SK-N-SH (cell line): ENCODE measurements at regions not wholly inside any gene's neighbourhood (a gene's known extent, or its start where the extent isn't known, plus 50 kb on each side); places are given as distances from the start of the nearest gene placed in this dataset.

Source experiments
- CTCF ChIA-PET: fragments of 300-600, 350-600 bp; formaldehyde crosslinking; extraction: SDS; loops from one replicate; lab custom pipeline; 2021; lab: Yijun Ruan, JAX
- POLR2A ChIA-PET: fragments of 350-600 bp; sonication (Branson Sonifier 250); formaldehyde crosslinking; extraction: SDS; loops from one replicate; lab custom pipeline; 2020; ENCODE audit warnings: antibody characterized with exemption, inconsistent platforms; lab: Yijun Ruan, JAX
- DNase-seq: peaks from one replicate; pipeline ENCODE4 v3.0.0; 2012
- H2AFZ ChIP-seq: fragments of 200-600 bp; sonication (generic); 2 replicates; pipeline ENCODE4 v1.8.1; 2016; ENCODE audit warnings: antibody characterized with exemption, mild to moderate bottlenecking, low read depth
- H3F3A ChIP-seq: fragments of 200-600 bp; sonication (generic); replicated peaks from 2 replicates; pipeline ENCODE3; 2016; ENCODE audit warnings: antibody characterized with exemption, mild to moderate bottlenecking; ENCODE audit not compliant: insufficient read depth
- H3K27ac ChIP-seq, 2 experiments: fragments of 200-500 bp in 1 of 2; fragments of 200-600 bp in 1 of 2; sonication (Bioruptor generic) in 1 of 2; sonication (generic), shearing (Covaris generic) in 1 of 2; 2 replicates each; pipeline versions ENCODE4 v1.5.1 to v1.6.1; 2014 to 2016; ENCODE audit warnings: low read depth in 2 of 2, inconsistent platforms in 1 of 2, low read length in 1 of 2, mild to moderate bottlenecking in 1 of 2, mixed read lengths in 1 of 2
- H3K27me3 ChIP-seq: fragments of 200-600 bp; sonication (generic), shearing (Covaris generic); 2 replicates; pipeline ENCODE4 v1.6.1; 2016; ENCODE audit warnings: mixed run types; ENCODE audit not compliant: insufficient read depth
- H3K36me3 ChIP-seq, 2 experiments: fragments of 200-500 bp in 1 of 2; fragments of 200-600 bp in 1 of 2; sonication (Bioruptor generic) in 1 of 2; sonication (generic) in 1 of 2; replicated peaks in 1 of 2; 2 replicates each; pipeline versions ENCODE3 to v1.5.1; 2014 to 2016; ENCODE audit warnings: low read length in 1 of 2, mild to moderate bottlenecking in 1 of 2; ENCODE audit not compliant: insufficient read depth in 2 of 2, control insufficient read depth in 1 of 2
- H3K4me1 ChIP-seq, 2 experiments: fragments of 200-500 bp in 1 of 2; fragments of 200-600 bp in 1 of 2; sonication (Bioruptor generic) in 1 of 2; sonication (generic), shearing (Covaris generic) in 1 of 2; 2 replicates each; pipeline versions ENCODE4 v1.5.1 to v1.6.1; 2014 to 2016; ENCODE audit warnings: low read depth in 1 of 2, low read length in 1 of 2, mixed run types in 1 of 2; ENCODE audit not compliant: insufficient read depth in 2 of 2, control insufficient read depth in 1 of 2
- H3K4me2 ChIP-seq: fragments of 200-600 bp; sonication (generic), shearing (Covaris generic); 2 replicates; pipeline ENCODE4 v1.6.1; 2017; ENCODE audit warnings: mixed run types
- H3K4me3 ChIP-seq, 2 experiments: fragments of 200-500 bp in 1 of 2; fragments of 200-600 bp in 1 of 2; sonication (Bioruptor generic) in 1 of 2; sonication (generic), shearing (Covaris generic) in 1 of 2; 2 replicates each; pipeline versions ENCODE4 v1.5.1 to v1.8.1; 2014 to 2016; ENCODE audit warnings: low read depth in 2 of 2, inconsistent platforms in 1 of 2, low read length in 1 of 2, mild to moderate bottlenecking in 1 of 2, mixed read lengths in 1 of 2, moderate library complexity in 1 of 2
- H3K79me2 ChIP-seq: fragments of 200-600 bp; sonication (generic); 2 replicates; pipeline ENCODE4 v1.8.1; 2017; ENCODE audit warnings: mild to moderate bottlenecking; ENCODE audit not compliant: insufficient read depth
- H3K9ac ChIP-seq: fragments of 200-600 bp; sonication (generic); 2 replicates; pipeline ENCODE4 v1.6.1; 2017; ENCODE audit warnings: mixed run types
- H3K9me2 ChIP-seq: fragments of 200-600 bp; sonication (generic); 2 replicates; pipeline ENCODE4 v1.6.1; 2017; ENCODE audit warnings: mixed run types
- H3K9me3 ChIP-seq: fragments of 200-600 bp; sonication (generic); 2 replicates; pipeline ENCODE4 v1.6.1; 2017; ENCODE audit warnings: mixed run types, mild to moderate bottlenecking, moderate library complexity
- H4K20me1 ChIP-seq: fragments of 200-600 bp; sonication (generic); 2 replicates; pipeline ENCODE4 v1.6.1; 2017; ENCODE audit warnings: mild to moderate bottlenecking, mixed run types; ENCODE audit not compliant: insufficient read depth
- CHD2 ChIP-seq: fragments of 150-350 bp; IDR thresholded peaks from 2 replicates; pipeline ENCODE4 v1.6.1; 2018; ENCODE audit warnings: low read length; ENCODE audit not compliant: partially characterized antibody
- CTCF ChIP-seq: fragments of 200-600 bp; sonication (generic); IDR thresholded peaks from 2 replicates; pipeline ENCODE4 v1.6.1; 2017; ENCODE audit warnings: antibody characterized with exemption, mild to moderate bottlenecking, moderate library complexity
- FOSL2 ChIP-seq: IDR thresholded peaks from 2 replicates; pipeline ENCODE4 v1.4.0; 2012; ENCODE audit warnings: low read depth, mild to moderate bottlenecking, moderate library complexity, borderline replicate concordance
- FOXJ3 ChIP-seq: sonication (generic); formaldehyde crosslinking; IDR thresholded peaks from 2 replicates; pipeline ENCODE4 v1.5.1; 2020; ENCODE audit warnings: mild to moderate bottlenecking, missing genetic modification reagents
- FOXM1 ChIP-seq: IDR thresholded peaks from 2 replicates; pipeline ENCODE4 v1.4.0; 2012; ENCODE audit warnings: low read depth, mild to moderate bottlenecking
- GABPA ChIP-seq: IDR thresholded peaks from 2 replicates; pipeline ENCODE4 v1.4.0; 2012; ENCODE audit warnings: low read depth, mild to moderate bottlenecking
- GATA2 ChIP-seq: sonication (generic); formaldehyde crosslinking; IDR thresholded peaks from 2 replicates; pipeline ENCODE4 v1.5.0; 2020; ENCODE audit warnings: mild to moderate bottlenecking, missing genetic modification reagents
- JUND ChIP-seq: IDR thresholded peaks from 2 replicates; pipeline ENCODE4 v1.4.0; 2012
- MEF2A ChIP-seq: IDR thresholded peaks from 2 replicates; pipeline ENCODE4 v1.4.0; 2012; ENCODE audit warnings: low read depth, borderline replicate concordance
- MXI1 ChIP-seq: IDR thresholded peaks from 2 replicates; pipeline ENCODE4 v1.6.1; 2012; ENCODE audit warnings: mild to moderate bottlenecking, low read depth, low read length, improper control_type of control experiment
- NFIC ChIP-seq: IDR thresholded peaks from 2 replicates; pipeline ENCODE4 v1.4.0; 2012; ENCODE audit warnings: borderline replicate concordance
- NRF1 ChIP-seq: IDR thresholded peaks from 2 replicates; pipeline ENCODE4 v1.6.1; 2012; ENCODE audit warnings: low read depth, mild to moderate bottlenecking, low read length
- POLR2AphosphoS5 ChIP-seq: IDR thresholded peaks from 2 replicates; pipeline ENCODE4 v1.6.1; 2012; ENCODE audit warnings: low read depth, low read length
- RAD21 ChIP-seq: IDR thresholded peaks from 2 replicates; pipeline ENCODE4 v1.6.1; 2012; ENCODE audit warnings: mild to moderate bottlenecking, low read length
- RCOR1 ChIP-seq: fragments of 150-350 bp; IDR thresholded peaks from 2 replicates; pipeline ENCODE4 v1.6.1; 2017; ENCODE audit warnings: antibody characterized with exemption, low read length
- RXRA ChIP-seq: IDR thresholded peaks from 2 replicates; pipeline ENCODE4 v1.4.0; 2012; ENCODE audit warnings: low read depth, mild to moderate bottlenecking, borderline replicate concordance
- SIN3A ChIP-seq: IDR thresholded peaks from 2 replicates; pipeline ENCODE4 v1.6.1; 2012; ENCODE audit warnings: low read depth, mild to moderate bottlenecking, low read length, moderate library complexity, borderline replicate concordance
- SMC3 ChIP-seq: IDR thresholded peaks from 2 replicates; pipeline ENCODE4 v1.6.1; 2012; ENCODE audit warnings: low read depth, low read length, improper control_type of control experiment
- TAF1 ChIP-seq: IDR thresholded peaks from 2 replicates; pipeline ENCODE4 v1.6.1; 2012; ENCODE audit warnings: low read depth, mild to moderate bottlenecking, low read length, moderate library complexity, borderline replicate concordance
- TEAD4 ChIP-seq: IDR thresholded peaks from 2 replicates; pipeline ENCODE4 v1.4.0; 2012; ENCODE audit warnings: mild to moderate bottlenecking, borderline replicate concordance; ENCODE audit not compliant: insufficient read depth
- YY1 ChIP-seq: IDR thresholded peaks from 2 replicates; pipeline ENCODE4 v1.4.0; 2012; ENCODE audit warnings: low read depth, mild to moderate bottlenecking
- WGBS: methylation state at CpG from one replicate; pipeline ENCODE4 v1.1.6; 2017; ENCODE audit warnings: low lambda C conversion rate; 5-methylcytosine and 5-hydroxymethylcytosine counted together
- TF ChIP-seq, protein P1 (sequence below): fragments of 150-350 bp; IDR thresholded peaks from 2 replicates; pipeline ENCODE4 v1.6.1; 2016; ENCODE audit warnings: mild to moderate bottlenecking, low read depth, low read length
- TF ChIP-seq, protein P2 (sequence below): IDR thresholded peaks from 2 replicates; pipeline ENCODE4; 2012
- TF ChIP-seq, protein P3 (sequence below): IDR thresholded peaks from 2 replicates; pipeline ENCODE4 v1.4.0; 2012; ENCODE audit warnings: low read depth, borderline replicate concordance
- TF ChIP-seq, protein P4 (sequence below): fragments of 150-350 bp; IDR thresholded peaks from 2 replicates; pipeline ENCODE4 v1.6.1; 2017; ENCODE audit warnings: antibody characterized with exemption, low read length, low read depth, borderline replicate concordance

- POLR2A ChIA-PET: no interaction called here
- WGBS: 3% methylated on average over 4 of the region's 4 CpGs
- no peak for TF ChIP-seq RCOR1
- TF ChIP-seq RXRA: no peak
- TF ChIP-seq RAD21: no peak
- TF ChIP-seq, protein P1, sequence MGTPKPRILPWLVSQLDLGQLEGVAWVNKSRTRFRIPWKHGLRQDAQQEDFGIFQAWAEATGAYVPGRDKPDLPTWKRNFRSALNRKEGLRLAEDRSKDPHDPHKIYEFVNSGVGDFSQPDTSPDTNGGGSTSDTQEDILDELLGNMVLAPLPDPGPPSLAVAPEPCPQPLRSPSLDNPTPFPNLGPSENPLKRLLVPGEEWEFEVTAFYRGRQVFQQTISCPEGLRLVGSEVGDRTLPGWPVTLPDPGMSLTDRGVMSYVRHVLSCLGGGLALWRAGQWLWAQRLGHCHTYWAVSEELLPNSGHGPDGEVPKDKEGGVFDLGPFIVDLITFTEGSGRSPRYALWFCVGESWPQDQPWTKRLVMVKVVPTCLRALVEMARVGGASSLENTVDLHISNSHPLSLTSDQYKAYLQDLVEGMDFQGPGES: no peak
- TF ChIP-seq NFIC: no peak
- TF ChIP-seq FOSL2: no peak
- TF ChIP-seq MXI1: no peak
- no peak for TF ChIP-seq SMC3
- no peak for TF ChIP-seq JUND
- TF ChIP-seq, protein P2, sequence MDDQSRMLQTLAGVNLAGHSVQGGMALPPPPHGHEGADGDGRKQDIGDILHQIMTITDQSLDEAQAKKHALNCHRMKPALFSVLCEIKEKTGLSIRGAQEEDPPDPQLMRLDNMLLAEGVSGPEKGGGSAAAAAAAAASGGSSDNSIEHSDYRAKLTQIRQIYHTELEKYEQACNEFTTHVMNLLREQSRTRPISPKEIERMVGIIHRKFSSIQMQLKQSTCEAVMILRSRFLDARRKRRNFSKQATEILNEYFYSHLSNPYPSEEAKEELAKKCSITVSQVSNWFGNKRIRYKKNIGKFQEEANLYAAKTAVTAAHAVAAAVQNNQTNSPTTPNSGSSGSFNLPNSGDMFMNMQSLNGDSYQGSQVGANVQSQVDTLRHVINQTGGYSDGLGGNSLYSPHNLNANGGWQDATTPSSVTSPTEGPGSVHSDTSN: no peak
- no peak for TF ChIP-seq TEAD4
- TF ChIP-seq POLR2AphosphoS5: no peak
- no peak for TF ChIP-seq FOXM1
- no peak for TF ChIP-seq MEF2A
- TF ChIP-seq, protein P3, sequence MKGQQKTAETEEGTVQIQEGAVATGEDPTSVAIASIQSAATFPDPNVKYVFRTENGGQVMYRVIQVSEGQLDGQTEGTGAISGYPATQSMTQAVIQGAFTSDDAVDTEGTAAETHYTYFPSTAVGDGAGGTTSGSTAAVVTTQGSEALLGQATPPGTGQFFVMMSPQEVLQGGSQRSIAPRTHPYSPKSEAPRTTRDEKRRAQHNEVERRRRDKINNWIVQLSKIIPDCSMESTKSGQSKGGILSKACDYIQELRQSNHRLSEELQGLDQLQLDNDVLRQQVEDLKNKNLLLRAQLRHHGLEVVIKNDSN: no peak
- no peak for TF ChIP-seq GATA2 (CRISPR knock-in tag)
- TF ChIP-seq NRF1: no peak
- TF ChIP-seq CHD2: no peak
- Histone ChIP-seq H2AFZ (no peak overlapping the region), H3K27ac (no peak overlapping the region), H3K9me2 (no peaks in the 10 kb centered on the region), H3K27me3 (no peaks in the 10 kb centered on the region), H3K9me3 (no peaks in the 10 kb centered on the region), H3K79me2 (no peaks in the 10 kb centered on the region), H3K4me3 (no peak overlapping the region), H3K4me2 (no peak overlapping the region), H3F3A (no peaks in the 10 kb centered on the region), H3K9ac (no peak overlapping the region), H4K20me1 (no peaks in the 10 kb centered on the region), H3K4me1 (no peaks in the 10 kb centered on the region), H3K36me3 (no peaks in the 10 kb centered on the region)
- DNase-seq: no peak
- CTCF ChIA-PET: no interaction called here
These were observed 805.2 kb downstream of the GALC start for GRCh38 chr14:87187786-87188185.

GRCh38 chr14:87186737-87187136 is 806.2 kb downstream of the GALC start:
- Histone ChIP-seq H3K27me3 (no peaks in the 10 kb centered on the region), H3K4me2 (no peak overlapping the region), H3K79me2 (no peaks in the 10 kb centered on the region), H3K9me2 (no peaks in the 10 kb centered on the region), H3K4me1 (no peaks in the 10 kb centered on the region), H4K20me1 (no peaks in the 10 kb centered on the region), H3K9ac (no peak overlapping the region), H3K4me3 (no peak overlapping the region), H3K27ac (no peak overlapping the region), H2AFZ (no peak overlapping the region), H3K36me3 (no peaks in the 10 kb centered on the region), H3K9me3 (no peaks in the 10 kb centered on the region), H3F3A (no peaks in the 10 kb centered on the region)
- no peak for DNase-seq
- 2% methylated on average over 5 of the region's 5 CpGs for WGBS
- ChIA-PET CTCF (no interaction called here), POLR2A (no interaction called here)
- TF ChIP-seq RCOR1 (no peak), NRF1 (no peak), CTCF (no peak), YY1 (no peak), CHD2 (no peak), FOXJ3 (CRISPR knock-in tag) (no peak), GABPA (no peak), SIN3A (no peak), SMC3 (no peak), POLR2AphosphoS5 (no peak), TAF1 (no peak), NFIC (no peak), RAD21 (no peak), TEAD4 (no peak)
- TF ChIP-seq, protein P4, sequence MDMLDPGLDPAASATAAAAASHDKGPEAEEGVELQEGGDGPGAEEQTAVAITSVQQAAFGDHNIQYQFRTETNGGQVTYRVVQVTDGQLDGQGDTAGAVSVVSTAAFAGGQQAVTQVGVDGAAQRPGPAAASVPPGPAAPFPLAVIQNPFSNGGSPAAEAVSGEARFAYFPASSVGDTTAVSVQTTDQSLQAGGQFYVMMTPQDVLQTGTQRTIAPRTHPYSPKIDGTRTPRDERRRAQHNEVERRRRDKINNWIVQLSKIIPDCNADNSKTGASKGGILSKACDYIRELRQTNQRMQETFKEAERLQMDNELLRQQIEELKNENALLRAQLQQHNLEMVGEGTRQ: no peak
